Stimulated activated CD4-positive, alpha-beta T cell treated with anti-CD3 and anti-CD28 coated beads, Interleukin-1b, Interleukin-23, amount 100 ng/mL, for 24 hours (primary cell): ENCODE measurements at regions not wholly inside any gene's neighbourhood (a gene's known extent, or its start where the extent isn't known, plus 50 kb on each side); places are given as distances from the start of the nearest gene placed in this dataset.
"Not testable (repeated sequence)": the region's sequence is repeated elsewhere in the genome, so short reads cannot be mapped to it uniquely, and the experiment has no call there.

Experiments
- DNase-seq, 4 experiments: peaks; one replicate each; pipeline ENCODE4 v3.0.0-alpha.2; 2020; ENCODE audit warnings: low read depth in 4 of 4, low spot score in 1 of 4

GRCh38 chr14:70269582-70269981 is 80.8 kb upstream of the SLC8A3 start:
- no peak for DNase-seq

GRCh38 chr14:70268760-70269159 is 80.0 kb upstream of the SLC8A3 start:
- DNase-seq: no peak

- no peak for DNase-seq
Measured at GRCh38 chr14:70266157-70266556, 77.4 kb upstream of the SLC8A3 start.

- no peak for DNase-seq
Measured at GRCh38 chr14:70265422-70265821, 76.7 kb upstream of the SLC8A3 start.

- DNase-seq: no peak
Measured at GRCh38 chr14:70259420-70259819, 70.7 kb upstream of the SLC8A3 start.

- no peak for DNase-seq
Measured at GRCh38 chr14:70257526-70257925, 68.8 kb upstream of the SLC8A3 start.

GRCh38 chr14:70256601-70257000 is 67.8 kb upstream of the SLC8A3 start:
- no peak for DNase-seq

GRCh38 chr14:70255071-70256057 is 66.6 kb upstream of the SLC8A3 start:
- DNase-seq: peak in 1 of 4 experiments; percentile 10

GRCh38 chr14:70254476-70254961 is 65.8 kb upstream of the SLC8A3 start:
- DNase-seq: no peak

GRCh38 chr14:70253547-70253946 is 64.8 kb upstream of the SLC8A3 start:
- DNase-seq: not testable (repeated sequence)

- no peak for DNase-seq
Measured at GRCh38 chr14:70245026-70245425, 56.3 kb upstream of the SLC8A3 start.

GRCh38 chr14:70239802-70240201 is 51.1 kb upstream of the SLC8A3 start:
- DNase-seq: no peak

GRCh38 chr14:70238635-70239034 is 49.9 kb upstream of the SLC8A3 start:
- DNase-seq: not testable (repeated sequence)
